HEK293 (cell line): ENCODE measurements at regions not wholly inside any gene's neighbourhood (a gene's known extent, or its start where the extent isn't known, plus 50 kb on each side); places are given as distances from the start of the nearest gene placed in this dataset.

Experiments used
- CTCF ChIA-PET: fragments of 350-600 bp; formaldehyde crosslinking; extraction: SDS; loops from one replicate; lab custom pipeline; 2021; ENCODE audit warnings: antibody characterized with exemption; lab: Yijun Ruan, JAX
- POLR2A ChIA-PET: fragments of 300-600 bp; formaldehyde crosslinking; extraction: SDS; loops from one replicate; lab custom pipeline; 2020; ENCODE audit warnings: antibody characterized with exemption, inconsistent platforms; lab: Yijun Ruan, JAX
- H3K27ac ChIP-seq: fragments of 200-500 bp; sonication (Bioruptor generic); 2 replicates; pipeline ENCODE4 v1.5.1; 2014; ENCODE audit warnings: low read depth, low read length, control low read depth, inconsistent platforms; ENCODE audit errors: extremely low read depth
- H3K36me3 ChIP-seq, 2 experiments: fragments of 200-500 bp in 1 of 2; sonication (Bioruptor generic) in 1 of 2; 1 replicate in 1 of 2; 2 replicates in 1 of 2; pipeline ENCODE4 v1.5.1; 2014 to 2017; ENCODE audit warnings: inconsistent platforms in 2 of 2, low read length in 2 of 2; ENCODE audit not compliant: control insufficient read depth in 2 of 2, insufficient read depth in 1 of 2
- H3K4me1 ChIP-seq: fragments of 200-500 bp; sonication (Bioruptor generic); 2 replicates; pipeline ENCODE4 v1.5.1; 2014; ENCODE audit warnings: mild to moderate bottlenecking, low read length, inconsistent platforms; ENCODE audit not compliant: control insufficient read depth, insufficient read depth
- H3K4me3 ChIP-seq: 2 replicates; pipeline ENCODE4 v1.5.1; 2011; ENCODE audit warnings: low read depth, mild to moderate bottlenecking, control low read depth, low read length, moderate library complexity
- H3K9me3 ChIP-seq: fragments of 200-500 bp; sonication (Bioruptor generic); 2 replicates; pipeline ENCODE4 v1.5.1; 2014; ENCODE audit warnings: low read depth, low read length, inconsistent platforms; ENCODE audit not compliant: control insufficient read depth, insufficient read depth
- ATF2 ChIP-seq: fragments of 450-650 bp; formaldehyde crosslinking; IDR thresholded peaks from 2 replicates; pipeline ENCODE4 v1.5.1; 2016; ENCODE audit warnings: missing biosample characterization, missing genetic modification characterization, low read depth
- GLIS2 ChIP-seq: fragments of 450-650 bp; formaldehyde crosslinking; IDR thresholded peaks from 2 replicates; pipeline ENCODE4 v1.5.1; 2016; ENCODE audit warnings: missing biosample characterization, missing genetic modification characterization
- HOXC10 ChIP-seq: sonication (generic); formaldehyde crosslinking; IDR thresholded peaks from 2 replicates; pipeline ENCODE4 v1.8.1; 2023; ENCODE audit warnings: mild to moderate bottlenecking, missing genetic modification reagents
- PATZ1 ChIP-seq: fragments of 450-650 bp; formaldehyde crosslinking; IDR thresholded peaks from 2 replicates; pipeline ENCODE4 v1.5.1; 2016; ENCODE audit warnings: missing biosample characterization, missing genetic modification characterization
- REPIN1 ChIP-seq: fragments of 450-650 bp; formaldehyde crosslinking; IDR thresholded peaks from 2 replicates; pipeline ENCODE4 v1.5.1; 2017; ENCODE audit warnings: missing biosample characterization, missing genetic modification characterization, low read depth
- ZNF10 ChIP-seq: fragments of 450-650 bp; formaldehyde crosslinking; IDR thresholded peaks from 2 replicates; pipeline ENCODE4 v1.5.1; 2017; ENCODE audit warnings: missing biosample characterization, missing genetic modification characterization
- ZNF169 ChIP-seq: fragments of 450-650 bp; formaldehyde crosslinking; IDR thresholded peaks from 2 replicates; pipeline ENCODE4 v1.5.1; 2016; ENCODE audit warnings: missing biosample characterization, missing genetic modification characterization
- ZNF221 ChIP-seq: fragments of 450-650 bp; formaldehyde crosslinking; IDR thresholded peaks from 2 replicates; pipeline ENCODE4 v1.5.1; 2017; ENCODE audit warnings: missing biosample characterization, missing genetic modification characterization, borderline replicate concordance
- ZNF324 ChIP-seq: fragments of 450-650 bp; formaldehyde crosslinking; IDR thresholded peaks from 2 replicates; pipeline ENCODE4 v1.5.1; 2016; ENCODE audit warnings: missing biosample characterization, missing genetic modification characterization
- ZNF341 ChIP-seq: fragments of 450-650 bp; formaldehyde crosslinking; IDR thresholded peaks from 2 replicates; pipeline ENCODE4; 2016; ENCODE audit warnings: low read depth, missing biosample characterization, missing genetic modification characterization
- ZNF391 ChIP-seq: fragments of 450-650 bp; formaldehyde crosslinking; IDR thresholded peaks from 2 replicates; pipeline ENCODE4 v1.5.1; 2016; ENCODE audit warnings: low read depth, missing biosample characterization, missing genetic modification characterization, borderline replicate concordance
- ZNF48 ChIP-seq: fragments of 450-650 bp; formaldehyde crosslinking; IDR thresholded peaks from 2 replicates; pipeline ENCODE4 v1.5.1; 2016; ENCODE audit warnings: missing biosample characterization, missing genetic modification characterization
- ZNF701 ChIP-seq: fragments of 450-650 bp; formaldehyde crosslinking; IDR thresholded peaks from 2 replicates; pipeline ENCODE4 v1.5.1; 2016; ENCODE audit warnings: missing biosample characterization, missing genetic modification characterization
- ZNF704 ChIP-seq: fragments of 450-650 bp; formaldehyde crosslinking; IDR thresholded peaks from 2 replicates; pipeline ENCODE4 v1.5.1; 2016; ENCODE audit warnings: missing biosample characterization, missing genetic modification characterization
- TF ChIP-seq, protein P1 (sequence below): fragments of 450-650 bp; formaldehyde crosslinking; IDR thresholded peaks from 2 replicates; pipeline ENCODE4 v1.5.1; 2016; ENCODE audit warnings: missing biosample characterization, missing genetic modification characterization
- TF ChIP-seq, protein P2 (sequence below): fragments of 450-650 bp; formaldehyde crosslinking; conservative IDR thresholded peaks from 2 replicates; pipeline ENCODE4 v1.5.1; 2016; ENCODE audit warnings: low read depth, missing biosample characterization, missing genetic modification characterization
- TF ChIP-seq, protein P3 (sequence below): fragments of 450-650 bp; formaldehyde crosslinking; IDR thresholded peaks from 2 replicates; pipeline ENCODE4 v1.5.1; 2016; ENCODE audit warnings: missing biosample characterization, missing genetic modification characterization

DNA sequence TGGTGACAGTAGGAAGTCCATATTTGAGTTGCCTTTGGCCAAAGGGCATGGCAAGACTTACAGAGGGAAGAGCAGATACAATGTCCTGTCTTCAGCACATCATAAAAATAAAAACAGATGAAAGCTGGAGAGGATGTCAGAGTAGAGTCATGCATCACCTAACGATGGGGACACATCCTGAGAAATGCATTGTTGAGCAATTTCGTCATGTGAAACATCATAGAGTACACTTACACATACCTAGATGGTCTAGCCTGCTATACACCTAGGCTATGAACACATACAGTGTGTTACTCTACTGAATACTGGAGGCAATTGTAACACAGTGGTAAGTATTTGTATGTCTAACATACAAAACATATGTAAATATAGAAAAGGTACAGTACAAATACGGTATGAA, 75.6 kb downstream of the VEGFA start:
- no peaks in the 10 kb centered on the region for H3K9me3 ChIP-seq
- no peaks in the 10 kb centered on the region for H3K36me3 ChIP-seq
- POLR2A ChIA-PET, result interaction anchor here (2.0 kb wide), 1 partner anchor 75 kb away, joined by 8 read pairs; the partner anchor contains the start of gene VEGFA
- CTCF ChIA-PET, result interaction anchor here (0.6 to 2.8 kb wide), 9 partner anchors 8 to 238 kb away, joined by 3 to 10 read pairs (median 4); no protein-coding TSS in a partner anchor
- H3K4me3 ChIP-seq, result no peak overlapping the region
- no peak overlapping the region for H3K27ac ChIP-seq
- no peaks in the 10 kb centered on the region; the same call in 1 of the 2 replicates for H3K4me1 ChIP-seq
- TF ChIP-seq ZNF704 (tag by site-specific recombination), result no peak
- TF ChIP-seq ZNF341 (tag by site-specific recombination), result no peak
- TF ChIP-seq ZNF221, result no peak
- TF ChIP-seq REPIN1 (tag by site-specific recombination), result no peak
- TF ChIP-seq ZNF701, result no peak
- TF ChIP-seq ZNF48 (tag by site-specific recombination), result no peak
- TF ChIP-seq ZNF169 (tag by site-specific recombination), result no peak
- TF ChIP-seq, protein P1, sequence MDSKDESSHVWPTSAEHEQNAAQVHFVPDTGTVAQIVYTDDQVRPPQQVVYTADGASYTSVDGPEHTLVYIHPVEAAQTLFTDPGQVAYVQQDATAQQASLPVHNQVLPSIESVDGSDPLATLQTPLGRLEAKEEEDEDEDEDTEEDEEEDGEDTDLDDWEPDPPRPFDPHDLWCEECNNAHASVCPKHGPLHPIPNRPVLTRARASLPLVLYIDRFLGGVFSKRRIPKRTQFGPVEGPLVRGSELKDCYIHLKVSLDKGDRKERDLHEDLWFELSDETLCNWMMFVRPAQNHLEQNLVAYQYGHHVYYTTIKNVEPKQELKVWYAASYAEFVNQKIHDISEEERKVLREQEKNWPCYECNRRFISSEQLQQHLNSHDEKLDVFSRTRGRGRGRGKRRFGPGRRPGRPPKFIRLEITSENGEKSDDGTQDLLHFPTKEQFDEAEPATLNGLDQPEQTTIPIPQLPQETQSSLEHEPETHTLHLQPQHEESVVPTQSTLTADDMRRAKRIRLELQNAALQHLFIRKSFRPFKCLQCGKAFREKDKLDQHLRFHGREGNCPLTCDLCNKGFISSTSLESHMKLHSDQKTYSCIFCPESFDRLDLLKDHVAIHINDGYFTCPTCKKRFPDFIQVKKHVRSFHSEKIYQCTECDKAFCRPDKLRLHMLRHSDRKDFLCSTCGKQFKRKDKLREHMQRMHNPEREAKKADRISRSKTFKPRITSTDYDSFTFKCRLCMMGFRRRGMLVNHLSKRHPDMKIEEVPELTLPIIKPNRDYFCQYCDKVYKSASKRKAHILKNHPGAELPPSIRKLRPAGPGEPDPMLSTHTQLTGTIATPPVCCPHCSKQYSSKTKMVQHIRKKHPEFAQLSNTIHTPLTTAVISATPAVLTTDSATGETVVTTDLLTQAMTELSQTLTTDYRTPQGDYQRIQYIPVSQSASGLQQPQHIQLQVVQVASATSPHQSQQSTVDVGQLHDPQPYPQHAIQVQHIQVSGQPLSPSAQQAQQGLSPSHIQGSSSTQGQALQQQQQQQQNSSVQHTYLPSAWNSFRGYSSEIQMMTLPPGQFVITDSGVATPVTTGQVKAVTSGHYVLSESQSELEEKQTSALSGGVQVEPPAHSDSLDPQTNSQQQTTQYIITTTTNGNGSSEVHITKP (tag by site-specific recombination), result no peak
- TF ChIP-seq ZNF10 (tag by site-specific recombination), result no peak
- TF ChIP-seq PATZ1 (tag by site-specific recombination), result no peak
- no peak for TF ChIP-seq ZNF324 (tag by site-specific recombination)
- no peak for TF ChIP-seq GLIS2 (tag by site-specific recombination)
- TF ChIP-seq, protein P2, sequence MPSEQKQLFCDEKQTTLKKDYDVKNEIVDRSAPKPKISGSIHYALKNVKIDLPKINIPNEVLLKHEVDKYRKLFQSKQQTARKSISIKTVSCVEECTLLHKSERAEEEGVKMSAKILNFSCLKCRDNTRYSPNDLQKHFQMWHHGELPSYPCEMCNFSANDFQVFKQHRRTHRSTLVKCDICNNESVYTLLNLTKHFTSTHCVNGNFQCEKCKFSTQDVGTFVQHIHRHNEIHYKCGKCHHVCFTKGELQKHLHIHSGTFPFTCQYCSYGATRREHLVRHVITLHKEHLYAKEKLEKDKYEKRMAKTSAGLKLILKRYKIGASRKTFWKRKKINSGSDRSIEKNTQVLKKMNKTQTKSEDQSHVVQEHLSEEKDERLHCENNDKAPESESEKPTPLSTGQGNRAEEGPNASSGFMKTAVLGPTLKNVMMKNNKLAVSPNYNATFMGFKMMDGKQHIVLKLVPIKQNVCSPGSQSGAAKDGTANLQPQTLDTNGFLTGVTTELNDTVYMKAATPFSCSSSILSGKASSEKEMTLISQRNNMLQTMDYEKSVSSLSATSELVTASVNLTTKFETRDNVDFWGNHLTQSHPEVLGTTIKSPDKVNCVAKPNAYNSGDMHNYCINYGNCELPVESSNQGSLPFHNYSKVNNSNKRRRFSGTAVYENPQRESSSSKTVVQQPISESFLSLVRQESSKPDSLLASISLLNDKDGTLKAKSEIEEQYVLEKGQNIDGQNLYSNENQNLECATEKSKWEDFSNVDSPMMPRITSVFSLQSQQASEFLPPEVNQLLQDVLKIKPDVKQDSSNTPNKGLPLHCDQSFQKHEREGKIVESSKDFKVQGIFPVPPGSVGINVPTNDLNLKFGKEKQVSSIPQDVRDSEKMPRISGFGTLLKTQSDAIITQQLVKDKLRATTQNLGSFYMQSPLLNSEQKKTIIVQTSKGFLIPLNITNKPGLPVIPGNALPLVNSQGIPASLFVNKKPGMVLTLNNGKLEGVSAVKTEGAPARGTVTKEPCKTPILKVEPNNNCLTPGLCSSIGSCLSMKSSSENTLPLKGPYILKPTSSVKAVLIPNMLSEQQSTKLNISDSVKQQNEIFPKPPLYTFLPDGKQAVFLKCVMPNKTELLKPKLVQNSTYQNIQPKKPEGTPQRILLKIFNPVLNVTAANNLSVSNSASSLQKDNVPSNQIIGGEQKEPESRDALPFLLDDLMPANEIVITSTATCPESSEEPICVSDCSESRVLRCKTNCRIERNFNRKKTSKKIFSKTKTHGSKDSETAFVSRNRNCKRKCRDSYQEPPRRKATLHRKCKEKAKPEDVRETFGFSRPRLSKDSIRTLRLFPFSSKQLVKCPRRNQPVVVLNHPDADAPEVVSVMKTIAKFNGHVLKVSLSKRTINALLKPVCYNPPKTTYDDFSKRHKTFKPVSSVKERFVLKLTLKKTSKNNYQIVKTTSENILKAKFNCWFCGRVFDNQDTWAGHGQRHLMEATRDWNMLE (tag by site-specific recombination), result no peak
- TF ChIP-seq, protein P3, sequence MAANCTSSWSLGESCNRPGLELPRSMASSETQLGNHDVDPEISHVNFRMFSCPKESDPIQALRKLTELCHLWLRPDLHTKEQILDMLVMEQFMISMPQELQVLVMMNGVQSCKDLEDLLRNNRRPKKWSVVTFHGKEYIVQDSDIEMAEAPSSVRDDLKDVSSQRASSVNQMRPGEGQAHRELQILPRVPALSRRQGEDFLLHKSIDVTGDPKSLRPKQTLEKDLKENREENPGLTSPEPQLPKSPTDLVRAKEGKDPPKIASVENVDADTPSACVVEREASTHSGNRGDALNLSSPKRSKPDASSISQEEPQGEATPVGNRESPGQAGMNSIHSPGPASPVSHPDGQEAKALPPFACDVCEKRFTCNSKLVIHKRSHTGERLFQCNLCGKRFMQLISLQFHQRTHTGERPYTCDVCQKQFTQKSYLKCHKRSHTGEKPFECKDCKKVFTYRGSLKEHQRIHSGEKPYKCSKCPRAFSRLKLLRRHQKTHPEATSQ, result no peak
- no peak for TF ChIP-seq ZNF391 (tag by site-specific recombination)
- no peak for TF ChIP-seq HOXC10
- no peak for TF ChIP-seq ATF2 (tag by site-specific recombination)
